IPS-NIHi11 (cell line): ENCODE measurements at regions not wholly inside any gene's neighbourhood (a gene's known extent, or its start where the extent isn't known, plus 50 kb on each side); places are given as distances from the start of the nearest gene placed in this dataset.
A peak's percentile ranks its signal among the peaks of the same experiment; 100 is the strongest.
"Not testable (repeated sequence)": the region's sequence is repeated elsewhere in the genome, so short reads cannot be mapped to it uniquely, and the experiment has no call there.

ENCODE experiments used
- DNase-seq: peaks from one replicate; pipeline ENCODE4 v3.0.0; 2012; ENCODE audit warnings: mixed read lengths, low spot score

DNA sequence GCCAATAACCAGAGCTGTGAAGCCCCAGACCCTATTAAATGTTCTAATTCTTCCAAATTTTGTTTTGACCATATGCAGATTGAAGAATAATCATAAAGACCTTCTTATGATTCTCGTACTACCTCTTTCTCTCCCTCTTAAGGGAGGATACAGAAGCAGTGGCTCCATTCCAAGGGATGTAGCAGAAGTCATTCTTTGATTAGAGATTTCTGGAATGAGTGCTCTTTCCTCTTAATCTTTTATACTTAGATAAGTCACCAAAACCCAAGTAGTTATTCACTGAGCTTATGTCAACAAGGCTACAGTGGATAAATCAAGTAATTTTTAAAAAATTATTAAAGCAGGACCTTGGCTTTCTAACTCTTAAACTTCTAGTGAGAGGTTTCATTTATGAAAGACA lies 266.0 kb upstream of the STXBP5 start:
- DNase-seq: no peak

DNA sequence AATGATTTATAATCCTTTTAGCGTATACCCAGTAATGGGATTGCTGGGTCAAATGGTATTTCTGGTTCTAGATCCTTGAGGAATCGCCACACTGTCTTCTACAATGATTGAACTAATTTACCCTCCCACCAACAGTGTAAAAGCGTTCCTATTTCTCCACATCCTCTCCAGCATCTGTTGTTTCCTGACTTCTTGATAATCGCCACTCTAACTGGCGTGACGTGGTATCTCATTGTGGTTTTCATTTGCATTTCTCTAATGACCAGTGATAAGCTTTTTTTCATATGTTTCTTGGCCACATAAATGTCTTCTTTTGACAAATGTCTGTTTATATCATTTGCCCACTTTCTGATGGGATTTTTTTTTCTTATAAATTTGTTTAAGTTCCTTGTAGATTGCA lies 264.8 kb upstream of the STXBP5 start:
- not testable (repeated sequence) for DNase-seq

DNA sequence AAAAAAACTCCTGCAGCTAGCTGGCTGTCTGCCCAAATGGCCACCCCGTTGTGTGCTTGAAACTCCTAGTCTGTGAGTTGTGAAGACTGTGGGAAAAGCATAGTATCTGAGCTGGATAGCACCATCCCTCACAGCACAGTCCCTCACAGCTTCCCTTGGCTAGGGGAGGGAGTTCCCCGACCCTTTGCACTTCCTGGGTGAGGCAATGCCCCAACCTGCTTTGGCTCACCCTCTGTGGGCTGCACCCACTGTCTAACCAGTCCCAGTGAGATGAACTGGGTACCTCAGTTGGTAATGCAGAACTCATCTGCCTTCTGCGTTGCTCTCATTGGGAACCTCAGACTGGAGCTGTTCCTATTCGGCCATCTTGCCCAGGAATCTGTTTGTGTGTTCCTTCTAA lies 260.6 kb upstream of the STXBP5 start:
- DNase-seq: no peak

DNA sequence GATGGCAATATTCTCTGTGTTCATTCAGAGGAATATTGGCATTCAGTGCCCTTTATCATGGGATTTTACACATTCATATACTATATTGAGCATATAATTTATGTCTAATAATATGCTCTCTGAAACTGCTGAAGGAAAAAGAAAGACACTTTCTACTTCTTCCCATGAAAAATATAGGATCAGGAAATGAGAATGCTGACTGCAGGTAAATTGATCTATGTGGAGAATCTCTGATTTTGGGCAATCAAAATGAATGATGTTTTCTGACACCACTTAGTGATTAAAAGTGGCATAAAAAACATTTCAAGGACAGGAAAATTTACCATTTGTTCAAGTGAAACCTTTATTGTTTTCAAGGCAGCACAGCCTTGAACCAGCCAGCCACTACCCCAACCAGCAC lies 260.1 kb upstream of the STXBP5 start:
- DNase-seq: no peak

DNA sequence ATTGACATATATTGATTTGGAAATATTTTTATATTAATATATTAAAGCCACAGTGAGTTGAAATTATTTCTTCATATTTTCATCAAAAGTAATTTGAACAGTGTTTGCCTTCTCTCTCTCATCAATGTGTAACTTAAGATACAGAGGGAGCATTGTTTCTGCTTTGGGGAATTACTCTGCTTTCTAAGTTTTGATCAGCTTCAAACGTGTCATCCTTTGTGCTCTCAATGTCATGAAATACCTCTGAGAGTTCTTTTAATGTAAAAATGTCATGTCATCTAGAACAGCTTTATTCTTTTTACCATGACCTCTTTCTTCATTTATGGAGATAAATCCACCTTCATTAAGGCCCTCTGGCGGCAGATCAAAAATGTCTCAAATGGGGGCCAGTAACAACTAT lies 259.4 kb upstream of the STXBP5 start:
- no peak for DNase-seq

DNA sequence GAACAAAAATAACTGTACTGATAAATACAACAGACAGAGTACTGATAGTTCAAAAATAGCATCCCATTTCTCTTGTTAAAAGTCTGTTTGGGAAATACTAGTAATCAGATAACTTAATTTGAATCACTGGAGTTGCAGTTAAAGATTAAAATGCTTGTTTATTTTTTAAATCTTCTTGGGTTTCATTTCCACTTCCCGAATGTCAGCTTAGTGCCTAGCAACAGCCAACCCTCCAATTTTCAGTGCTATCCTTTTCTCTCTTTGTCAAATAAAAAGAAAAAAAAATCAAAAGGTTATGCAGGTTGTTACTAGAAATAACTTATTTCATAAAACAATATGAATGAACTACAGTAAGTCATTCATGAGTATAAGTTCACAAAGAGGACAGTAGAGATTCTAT lies 257.7 kb upstream of the STXBP5 start:
- no peak for DNase-seq

DNA sequence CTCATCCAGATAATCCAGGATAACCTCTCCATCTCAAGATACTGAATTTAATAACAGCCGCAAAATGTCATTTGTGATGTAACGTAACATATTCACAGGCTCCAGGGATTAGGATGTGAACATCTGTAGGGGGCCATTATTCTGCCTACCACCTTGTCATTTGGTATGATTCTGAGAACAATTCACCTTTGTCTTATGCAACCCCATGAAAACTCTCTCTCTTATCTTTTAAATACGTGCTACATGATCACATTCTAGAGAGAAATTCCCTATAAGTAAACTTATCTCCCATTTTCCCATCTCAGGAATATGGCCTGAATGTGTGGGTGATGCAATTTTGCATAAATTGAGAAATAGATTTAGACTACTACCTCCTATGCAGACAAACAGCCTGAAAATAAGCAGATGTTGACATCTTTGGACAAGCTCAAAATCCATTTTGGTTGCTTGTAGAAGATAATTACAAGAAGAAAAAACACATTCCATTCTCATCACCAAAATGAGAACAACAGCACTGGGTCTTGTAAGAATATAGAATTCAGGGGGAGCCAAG lies 255.4 kb upstream of the STXBP5 start:
- no peak for DNase-seq

DNA sequence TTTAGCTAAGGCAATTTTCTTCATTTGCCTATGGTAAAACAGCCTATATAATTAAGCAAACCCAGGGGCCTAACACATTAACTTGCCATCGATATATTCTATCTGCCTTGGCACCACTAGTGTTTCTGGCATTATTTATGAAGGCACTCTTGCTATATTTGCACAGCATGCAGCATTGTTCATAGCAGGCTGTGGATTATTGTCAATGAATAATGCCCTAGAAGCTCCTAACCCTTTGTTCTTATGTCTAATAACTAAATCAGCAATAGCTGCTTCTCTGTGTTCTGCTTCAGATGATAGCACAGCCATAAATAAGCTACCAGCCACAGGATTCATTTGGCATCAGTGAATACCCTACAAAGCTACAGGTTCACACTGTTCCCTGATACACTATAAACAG lies 254.8 kb upstream of the STXBP5 start:
- no peak for DNase-seq

DNA sequence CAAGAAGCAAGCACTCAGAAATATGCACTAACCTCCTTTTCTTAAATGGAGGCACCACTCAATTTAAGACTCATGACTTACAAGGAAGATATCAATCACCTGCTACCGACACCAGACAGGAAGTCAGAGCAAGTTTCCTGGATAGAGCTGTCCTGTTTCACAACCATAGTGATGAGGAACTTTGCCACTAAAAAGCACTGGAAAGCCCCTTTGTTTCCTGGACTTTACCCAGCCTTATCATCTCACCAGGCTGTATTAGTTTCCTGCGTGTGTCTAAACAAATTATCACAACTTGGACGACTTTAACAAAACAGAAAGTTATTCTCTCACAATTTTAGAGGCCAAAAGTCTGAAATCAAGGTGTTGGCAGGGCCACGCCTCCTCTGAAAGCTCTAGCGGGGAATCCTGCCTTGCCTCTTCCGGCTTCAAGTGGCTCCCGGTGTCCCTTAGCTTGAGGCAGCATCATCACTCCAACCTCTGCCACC lies 253.8 kb upstream of the STXBP5 start:
- no peak for DNase-seq

DNA sequence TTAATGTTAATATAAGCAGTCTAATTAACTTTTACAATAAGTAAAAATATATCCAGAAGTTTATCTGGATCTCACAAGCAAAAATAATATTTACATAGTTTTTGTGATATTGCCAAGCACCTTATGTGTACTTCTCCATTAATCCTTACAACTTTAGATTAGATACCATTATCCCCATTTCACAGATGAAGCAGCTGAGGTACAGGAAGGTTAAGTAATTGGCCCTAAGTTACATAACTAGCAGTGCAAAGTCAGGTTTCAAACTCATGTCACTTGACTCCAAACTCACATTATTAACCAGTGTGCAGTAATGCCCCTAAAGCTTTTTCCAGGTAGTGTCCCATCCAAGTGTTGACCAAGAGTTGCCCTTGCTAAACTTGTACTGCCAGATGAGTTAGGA lies 248.6 kb upstream of the STXBP5 start:
- DNase-seq: no peak

DNA sequence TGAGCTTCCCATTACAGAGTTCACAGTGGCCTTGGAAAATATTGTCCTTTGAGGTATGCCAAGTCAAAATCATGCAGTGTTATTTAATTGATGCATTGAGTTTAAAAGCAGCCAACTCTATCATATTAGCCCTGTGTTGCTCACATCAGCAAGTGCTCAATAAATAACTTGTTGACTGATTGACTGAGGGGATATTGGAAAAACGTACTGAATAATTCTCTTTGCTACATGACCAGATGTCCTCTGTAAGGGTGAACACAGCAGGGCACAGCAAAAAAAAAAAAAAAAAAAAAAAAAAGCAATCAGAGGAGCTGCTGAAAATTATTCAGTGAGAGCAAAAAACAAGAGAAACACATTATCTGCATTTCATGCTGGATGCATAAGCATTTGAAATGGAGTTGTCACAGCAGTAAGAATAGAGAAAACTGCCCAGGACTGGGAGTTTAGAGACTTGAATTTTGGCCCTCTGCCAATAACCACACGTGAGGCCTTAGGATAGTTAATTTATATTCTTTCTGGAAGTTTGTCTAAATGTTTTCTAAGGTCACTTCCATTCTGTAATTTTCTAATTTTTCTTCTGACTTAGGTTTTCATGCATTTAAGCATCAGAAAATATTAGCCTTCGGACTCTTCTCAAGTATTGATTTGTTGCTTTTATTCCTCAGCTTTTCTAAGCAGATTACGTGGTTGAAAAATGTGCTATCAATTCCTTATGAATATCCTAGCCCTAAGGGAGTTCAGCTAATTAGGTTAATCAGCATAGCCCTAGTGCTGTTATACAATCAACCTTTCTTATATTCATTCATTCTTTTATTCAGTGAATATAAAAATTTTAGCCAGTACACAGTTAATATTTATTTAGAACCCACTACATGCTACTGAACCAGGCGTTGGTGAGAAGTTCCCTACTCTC lies 246.8 kb upstream of the STXBP5 start:
- no peak for DNase-seq

DNA sequence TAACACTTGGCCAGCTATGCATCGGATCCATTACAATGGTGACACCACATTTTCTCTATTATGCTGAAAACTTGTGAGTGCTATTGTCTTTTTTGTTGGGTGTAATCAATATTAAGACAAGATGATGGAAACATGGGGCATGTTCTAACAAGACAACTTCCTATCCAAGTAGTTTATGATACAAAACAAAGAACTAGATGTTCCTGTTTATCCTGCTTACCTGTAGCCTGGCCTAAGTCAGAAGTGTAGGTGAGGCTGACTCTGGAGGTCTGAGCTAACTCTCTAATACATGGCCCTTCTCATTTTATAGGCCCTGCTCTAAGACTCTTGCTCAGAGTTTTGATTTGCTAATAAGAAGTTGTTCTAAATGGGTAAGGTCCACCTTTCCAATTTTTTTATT lies 242.4 kb upstream of the STXBP5 start:
- DNase-seq: no peak

DNA sequence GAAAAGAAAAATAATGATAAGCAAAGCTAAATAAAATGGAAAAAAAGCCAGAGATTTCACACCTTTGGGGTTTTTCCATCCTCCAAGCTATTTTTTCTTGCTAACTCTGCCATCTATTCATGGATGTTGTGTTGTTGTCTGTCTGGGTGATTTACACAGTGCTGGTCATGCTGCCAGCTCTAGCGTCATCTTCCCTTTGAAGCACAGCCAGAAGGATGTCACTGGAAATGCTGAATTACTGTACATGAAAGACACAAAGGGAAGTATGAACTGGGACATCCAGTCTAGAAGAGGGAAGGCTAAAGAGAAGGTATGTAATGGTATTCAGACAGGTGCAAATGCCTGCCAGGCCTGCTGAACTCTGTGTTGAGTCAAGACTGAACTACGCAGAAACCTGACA lies 241.9 kb upstream of the STXBP5 start:
- DNase-seq: no peak

DNA sequence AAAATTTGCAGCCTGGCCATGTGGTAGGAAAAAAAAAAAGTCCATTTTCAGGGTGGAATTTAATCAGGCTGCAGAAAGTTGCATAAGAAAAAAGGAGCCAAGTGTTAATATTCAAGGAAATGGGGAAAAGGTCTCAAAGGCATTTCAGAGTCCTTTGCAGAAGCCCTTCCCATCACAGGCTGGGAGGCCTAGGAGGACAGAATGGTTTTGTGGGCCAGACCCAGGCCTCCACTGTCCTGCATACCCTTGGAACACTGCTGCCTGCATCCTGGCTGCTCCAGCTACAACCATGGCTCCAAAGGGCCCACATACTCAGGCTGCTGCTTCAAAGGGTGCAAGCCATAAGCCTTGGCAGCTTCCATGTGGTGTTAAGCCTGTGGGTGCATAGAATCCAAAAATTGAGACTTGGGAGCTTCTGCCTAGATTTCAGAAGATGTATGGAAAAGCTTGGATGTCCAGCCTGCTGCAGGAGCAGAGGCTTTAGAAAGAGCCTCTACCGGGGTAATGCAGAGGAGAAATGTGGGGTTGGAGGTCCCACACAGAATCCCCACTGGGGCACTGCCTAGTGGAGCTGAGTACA lies 239.0 kb upstream of the STXBP5 start:
- no peak for DNase-seq

DNA sequence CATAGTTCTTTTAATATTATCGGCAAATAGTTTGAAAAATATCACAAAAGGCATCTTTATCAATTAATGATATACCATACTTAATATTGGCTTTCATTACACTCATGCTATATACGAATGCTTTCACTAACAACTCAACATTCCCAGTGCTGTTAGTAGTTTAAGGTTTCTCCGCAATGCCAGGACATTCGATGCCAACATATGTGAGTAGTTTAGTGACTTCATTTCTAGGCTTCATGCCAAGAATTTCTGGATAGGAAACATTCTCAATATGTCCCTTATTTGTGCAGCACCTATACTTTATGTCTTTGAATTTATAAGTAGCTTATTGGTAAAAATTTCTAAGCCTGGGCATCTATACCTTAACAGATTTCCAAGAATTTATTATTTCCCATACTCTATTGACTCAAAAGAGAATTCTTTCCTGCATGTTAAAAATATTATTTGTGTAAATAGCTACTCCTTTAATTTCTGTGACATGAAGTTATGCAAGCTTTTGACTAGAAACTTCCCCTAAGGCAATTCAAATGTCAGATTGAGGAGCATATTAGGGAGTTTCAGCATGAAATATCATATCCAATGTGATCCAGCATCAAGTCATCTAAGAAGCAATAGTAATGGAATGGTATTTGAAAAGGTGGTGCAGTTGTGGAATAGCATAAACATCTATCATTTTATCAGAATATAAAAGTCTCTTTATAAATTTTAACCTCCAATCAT lies 236.0 kb upstream of the STXBP5 start:
- peak; percentile 40 for DNase-seq

DNA sequence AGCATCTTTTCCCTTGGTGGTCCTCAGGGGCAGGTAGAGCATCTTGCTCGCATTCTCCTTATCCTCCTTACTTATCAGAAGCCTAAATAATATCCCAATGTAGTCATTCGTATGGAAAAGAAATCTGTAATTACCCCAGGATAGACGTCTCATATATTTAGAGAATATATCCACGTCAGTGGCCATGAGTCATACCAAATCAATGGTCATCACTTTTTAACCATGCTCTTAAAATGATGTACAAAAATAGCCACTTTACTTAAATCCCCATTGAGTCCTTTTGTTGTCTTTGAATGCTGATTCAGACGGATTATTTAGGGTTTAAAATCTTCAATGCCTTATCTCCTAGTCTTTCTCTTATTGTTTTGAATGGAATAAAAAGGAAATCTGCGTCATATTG lies 231.7 kb upstream of the STXBP5 start:
- DNase-seq: no peak

DNA sequence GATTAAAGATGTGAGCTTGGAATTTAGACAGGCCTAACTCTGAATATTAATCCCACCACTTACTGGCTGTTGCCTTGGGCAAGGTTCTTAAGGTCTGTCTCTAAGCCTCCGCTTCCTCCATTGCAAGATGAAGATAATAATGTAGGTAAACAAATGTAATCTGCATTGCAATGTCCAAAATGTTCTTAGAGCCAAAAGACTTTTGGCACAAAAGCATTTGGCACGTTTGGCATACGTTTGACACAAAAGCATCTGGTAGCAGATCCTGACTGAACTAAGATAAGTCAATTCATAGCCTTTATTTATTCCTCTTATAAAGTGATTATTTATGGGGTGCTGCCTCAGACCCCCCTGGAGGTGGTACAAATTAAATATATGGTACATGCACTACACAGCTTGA lies 229.9 kb upstream of the STXBP5 start:
- no peak for DNase-seq

DNA sequence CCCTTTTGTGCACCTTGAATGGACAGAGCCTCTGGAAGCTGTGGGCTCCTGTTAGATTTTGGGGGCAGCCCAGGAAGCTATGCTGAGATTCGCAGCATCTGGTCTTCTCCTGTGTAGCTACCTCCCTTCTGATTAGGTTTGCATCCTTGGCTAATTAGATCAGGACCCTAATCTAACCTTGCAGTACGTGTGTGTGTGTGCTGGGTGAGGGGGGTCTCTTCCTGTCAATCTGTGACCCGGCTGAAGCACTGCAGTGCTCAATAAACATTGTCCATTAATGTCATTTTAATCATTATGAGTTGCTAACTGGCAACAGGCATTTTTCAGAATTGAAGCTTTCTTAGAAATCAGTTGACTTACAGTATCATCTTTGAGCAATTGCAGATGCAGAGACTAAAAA lies 229.1 kb upstream of the STXBP5 start:
- no peak for DNase-seq

DNA sequence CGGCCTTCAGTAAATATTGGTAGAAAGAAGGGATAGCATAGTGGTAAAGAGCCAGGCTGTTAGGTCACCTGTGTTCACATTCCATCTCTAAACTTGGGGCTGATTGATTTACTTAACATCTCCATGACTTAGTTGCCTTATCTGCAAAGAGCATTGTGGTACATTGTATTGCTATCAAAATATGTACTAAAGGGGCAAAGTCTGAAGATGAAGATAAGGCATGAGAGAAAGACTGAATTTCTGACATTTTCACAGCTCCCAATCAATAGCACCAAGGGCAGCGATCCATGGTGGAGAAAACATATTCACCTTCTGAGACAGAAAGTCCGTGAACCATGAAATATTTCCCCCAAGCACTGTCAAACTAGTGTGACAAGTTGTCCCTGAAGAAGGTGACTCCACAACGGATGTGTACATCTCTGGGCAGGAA lies 223.3 kb upstream of the STXBP5 start:
- no peak for DNase-seq

DNA sequence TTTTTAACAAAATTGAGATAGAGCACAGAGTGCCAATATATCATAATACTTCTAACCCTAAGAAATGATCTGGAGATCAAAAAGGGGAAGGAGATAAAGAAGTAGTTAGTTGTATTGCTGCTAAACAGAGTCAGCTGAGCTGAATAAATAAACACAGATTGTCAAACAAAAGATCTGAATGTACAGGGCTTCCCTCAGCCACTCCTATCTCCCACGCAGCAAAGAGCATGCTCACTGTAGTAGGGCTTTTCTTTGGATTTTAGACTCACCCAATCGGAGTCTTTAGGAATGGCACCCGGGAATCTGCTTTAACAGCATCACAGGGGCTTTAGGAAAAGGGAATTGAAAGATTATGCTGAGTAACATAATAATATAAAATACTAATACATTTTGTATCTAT lies 222.2 kb upstream of the STXBP5 start:
- DNase-seq: no peak

DNA sequence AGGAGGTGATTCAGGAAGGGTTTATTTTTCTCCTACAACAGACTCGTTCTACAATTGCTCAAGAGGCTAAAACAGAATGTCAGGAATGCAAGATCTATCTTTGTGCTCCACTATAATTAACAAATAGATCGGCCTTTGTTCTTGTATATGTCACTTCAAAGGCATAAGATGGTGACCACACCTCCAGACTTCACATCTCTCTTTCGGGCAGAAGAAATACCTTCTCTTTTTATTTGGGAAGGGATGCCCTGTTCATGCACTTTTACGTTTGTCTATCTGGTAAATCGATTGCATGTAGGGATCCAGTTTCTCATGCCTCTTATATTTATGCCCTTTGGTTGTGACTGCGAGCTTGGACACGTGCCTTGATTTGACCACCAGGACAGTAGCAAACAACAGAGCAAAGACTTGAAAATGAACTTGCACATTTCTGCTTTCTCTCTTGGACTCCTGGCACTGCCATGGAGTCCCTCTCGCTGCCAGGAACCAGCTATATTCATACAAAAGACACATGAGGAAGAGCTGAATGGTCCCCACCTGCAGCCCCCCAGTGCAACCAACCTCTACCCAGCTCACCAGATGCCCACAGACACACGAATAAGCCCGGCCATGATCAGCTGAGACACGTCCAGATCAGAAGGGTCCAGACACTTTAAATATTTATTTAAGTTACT lies 219.8 kb upstream of the STXBP5 start:
- DNase-seq: no peak

DNA sequence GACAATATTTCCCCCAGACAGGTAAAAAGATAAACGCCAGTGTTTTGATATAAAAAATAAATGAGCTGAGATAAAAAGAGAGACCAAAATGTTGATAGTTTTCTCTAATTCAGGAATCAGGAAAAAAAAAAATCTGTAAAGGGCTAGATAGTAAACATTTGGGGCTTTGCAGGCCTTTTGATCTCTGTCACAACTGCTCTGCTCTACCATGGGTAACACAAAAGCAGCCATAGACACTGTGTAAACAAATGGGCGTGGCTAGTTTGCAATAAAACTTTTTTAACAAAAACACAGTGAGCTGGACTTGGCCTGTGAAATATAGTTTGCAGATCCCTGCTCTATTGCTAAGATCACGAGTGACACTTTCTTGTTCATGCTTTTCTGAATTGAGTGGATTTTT lies 219.1 kb upstream of the STXBP5 start:
- no peak for DNase-seq
